HepG2 (cell line): ENCODE measurements at regions not wholly inside any gene's neighbourhood (a gene's known extent, or its start where the extent isn't known, plus 50 kb on each side); places are given as distances from the start of the nearest gene placed in this dataset.

Experiments used
- ATAC-seq: fragments of 200-7000 bp; cut with Tn5 transposase; 3 replicates; pipeline ENCODE4 v1.9.1; 2020; ENCODE audit warnings: mild to moderate bottlenecking, moderate library complexity
- BruUV-seq: library from RNA; stranded (reverse); fragments of 400-500 nt; replicated peaks from 2 replicates; lab custom pipeline; 2021; lab: Mats Ljungman, UMichigan
- CTCF ChIA-PET: fragments of 300-600 bp; formaldehyde crosslinking; extraction: SDS; loops from one replicate; lab custom pipeline; 2021; ENCODE audit warnings: low total read pairs, inconsistent platforms, low intra/inter-chr PET ratio; lab: Yijun Ruan, JAX
- POLR2A ChIA-PET: fragments of 350-600 bp; sonication (Branson Sonifier 250); formaldehyde crosslinking; loops from one replicate; lab custom pipeline; 2020; ENCODE audit warnings: antibody characterized with exemption, inconsistent platforms; lab: Yijun Ruan, JAX
- DNase-seq: peaks from one replicate; pipeline ENCODE4 v3.0.0-alpha.2; 2015; ENCODE audit warnings: low spot score
- FAIRE-seq: peaks from 3 replicates; lab custom pipeline; 2011; peaks lifted over from hg19 to GRCh38; lab: Jason Lieb, UNC
- H2AFZ ChIP-seq: one replicate; pipeline ENCODE4 v1.6.1; 2011; ENCODE audit warnings: low read length, inconsistent platforms
- H3K27ac ChIP-seq: fragments of 300-600 bp; 3 replicates; pipeline ENCODE4 v1.8.0; 2011; ENCODE audit warnings: mixed run types, mild to moderate bottlenecking, mixed read lengths, low read length, inconsistent platforms; ENCODE audit not compliant: insufficient read depth; ENCODE audit errors: extremely low read length
- H3K27me3 ChIP-seq, 2 experiments: fragments of 200-600 bp in 1 of 2; 2 replicates in 1 of 2; 3 replicates in 1 of 2; pipeline versions ENCODE4 v1.6.0 to v1.8.0; 2011; ENCODE audit warnings: low read length in 2 of 2, mild to moderate bottlenecking in 2 of 2, moderate library complexity in 2 of 2, inconsistent platforms in 1 of 2; ENCODE audit not compliant: insufficient read depth in 2 of 2, control insufficient read depth in 1 of 2
- H3K36me3 ChIP-seq, 2 experiments: fragments of 200-600 bp in 1 of 2; replicated peaks in 1 of 2; 2 replicates in 1 of 2; 3 replicates in 1 of 2; pipeline versions ENCODE4 v1.5.1 to v1.8.0; 2011; ENCODE audit warnings: low read length in 2 of 2, inconsistent platforms in 1 of 2; ENCODE audit not compliant: insufficient read depth in 2 of 2, control insufficient read depth in 1 of 2
- H3K4me1 ChIP-seq: 2 replicates; pipeline ENCODE4 v1.5.1; 2012; ENCODE audit warnings: low read length, inconsistent platforms; ENCODE audit not compliant: insufficient read depth
- H3K4me2 ChIP-seq: 2 replicates; pipeline ENCODE4 v1.6.0; 2011; ENCODE audit warnings: low read depth, low read length, inconsistent platforms
- H3K4me3 ChIP-seq, 3 experiments: fragments of 200-600 bp in 1 of 3; sonication (generic), shearing (Covaris generic) in 1 of 3; replicated peaks in 1 of 3; 2 replicates each; pipeline ENCODE4 v1.5.1; 2011 to 2016; ENCODE audit warnings: low read length in 3 of 3, inconsistent platforms in 2 of 3, low read depth in 2 of 3, mild to moderate bottlenecking in 2 of 3, control low read depth in 1 of 3, mixed read lengths in 1 of 3; ENCODE audit not compliant: insufficient read depth in 1 of 3
- H3K79me2 ChIP-seq: one replicate; pipeline ENCODE4 v1.6.1; 2011; ENCODE audit warnings: low read length, inconsistent platforms; ENCODE audit not compliant: insufficient read depth
- H3K9ac ChIP-seq: 2 replicates; pipeline ENCODE4 v1.6.0; 2011; ENCODE audit warnings: mild to moderate bottlenecking, low read depth, low read length, inconsistent platforms; ENCODE audit not compliant: insufficient read depth
- H3K9me3 ChIP-seq: 2 replicates; pipeline ENCODE4 v1.5.1; 2012; ENCODE audit warnings: mild to moderate bottlenecking, low read length
- H4K20me1 ChIP-seq: 2 replicates; pipeline ENCODE4 v1.6.0; 2011; ENCODE audit warnings: inconsistent platforms, mild to moderate bottlenecking, low read length, moderate library complexity; ENCODE audit not compliant: insufficient read depth
- EZH2 ChIP-seq: conservative IDR thresholded peaks from 2 replicates; pipeline ENCODE4 v1.6.1; 2012; ENCODE audit warnings: mild to moderate bottlenecking, low read depth, low read length, moderate library complexity
- FOXK1 ChIP-seq: sonication (generic); formaldehyde crosslinking; IDR thresholded peaks from 2 replicates; pipeline ENCODE4 v1.4.0; 2020; ENCODE audit warnings: low read depth, missing genetic modification reagents, borderline replicate concordance
- HOXA3 ChIP-seq: sonication (generic); formaldehyde crosslinking; IDR thresholded peaks from 2 replicates; pipeline ENCODE4 v1.5.0; 2020; ENCODE audit warnings: missing genetic modification reagents
- IRX3 ChIP-seq: sonication (generic); formaldehyde crosslinking; IDR thresholded peaks from 2 replicates; pipeline ENCODE4 v1.8.1; 2023; ENCODE audit warnings: mild to moderate bottlenecking, low read depth, missing genetic modification reagents, borderline replicate concordance
- JUN ChIP-seq: sonication (generic); formaldehyde crosslinking; IDR thresholded peaks from 2 replicates; pipeline ENCODE4 v1.4.0; 2020; ENCODE audit warnings: mild to moderate bottlenecking, missing genetic modification reagents
- MZF1 ChIP-seq: sonication (generic); formaldehyde crosslinking; IDR thresholded peaks from 2 replicates; pipeline ENCODE4 v1.8.1; 2023; ENCODE audit warnings: mild to moderate bottlenecking, missing genetic modification reagents, borderline replicate concordance
- NFRKB ChIP-seq: fragments of 450-650 bp; IDR thresholded peaks from 2 replicates; pipeline ENCODE4 v1.6.1; 2017
- NKX3-1 ChIP-seq: sonication (generic); formaldehyde crosslinking; IDR thresholded peaks from 2 replicates; pipeline ENCODE4 v1.5.0; 2020; ENCODE audit warnings: missing genetic modification reagents
- NONO ChIP-seq, 2 experiments: fragments of 450-650 bp in 1 of 2; sonication (generic) in 1 of 2; formaldehyde crosslinking in 1 of 2; IDR thresholded peaks in 1 of 2; conservative IDR thresholded peaks in 1 of 2; 2 replicates each; pipeline versions ENCODE4 v1.6.1 to v1.8.0; 2017 to 2022; ENCODE audit warnings: mild to moderate bottlenecking in 1 of 2, missing genetic modification reagents in 1 of 2, moderate library complexity in 1 of 2
- RBM39 ChIP-seq: fragments of 200-400 bp; formaldehyde crosslinking; IDR thresholded peaks from one replicate; pipeline ENCODE4 v1.6.1; 2018; ENCODE audit warnings: antibody characterized with exemption, mild to moderate bottlenecking, low read depth, low read length; ENCODE audit not compliant: poor library complexity, severe bottlenecking
- SMARCC2 ChIP-seq: fragments of 450-650 bp; IDR thresholded peaks from 2 replicates; pipeline ENCODE4 v1.6.1; 2017; ENCODE audit warnings: antibody characterized with exemption, mild to moderate bottlenecking
- TOE1 ChIP-seq: sonication (generic); formaldehyde crosslinking; IDR thresholded peaks from 2 replicates; pipeline ENCODE4 v1.4.0; 2020; ENCODE audit warnings: mild to moderate bottlenecking, missing genetic modification reagents
- ZBTB20 ChIP-seq: sonication (generic); formaldehyde crosslinking; IDR thresholded peaks from 2 replicates; pipeline ENCODE4 v1.8.1; 2023; ENCODE audit warnings: missing genetic modification reagents, low read depth, mild to moderate bottlenecking, borderline replicate concordance
- ZFP36L2 ChIP-seq: sonication (generic); formaldehyde crosslinking; IDR thresholded peaks from 2 replicates; pipeline ENCODE4 v1.4.0; 2020; ENCODE audit warnings: missing genetic modification reagents
- ZNF17 ChIP-seq: sonication (generic); formaldehyde crosslinking; IDR thresholded peaks from 2 replicates; pipeline ENCODE4 v1.5.0; 2020; ENCODE audit warnings: mild to moderate bottlenecking, missing genetic modification reagents
- ZNF281 ChIP-seq: sonication (generic); formaldehyde crosslinking; IDR thresholded peaks from 2 replicates; pipeline ENCODE4 v1.4.0; 2020; ENCODE audit warnings: missing genetic modification reagents, borderline replicate concordance
- ZNF430 ChIP-seq: sonication (generic); formaldehyde crosslinking; IDR thresholded peaks from 2 replicates; pipeline ENCODE4 v1.9.0; 2021; ENCODE audit warnings: mild to moderate bottlenecking, missing genetic modification reagents
- ZNF543 ChIP-seq: sonication (generic); formaldehyde crosslinking; IDR thresholded peaks from 2 replicates; pipeline ENCODE4 v1.4.0; 2020; ENCODE audit warnings: mild to moderate bottlenecking, missing genetic modification reagents
- ZNF547 ChIP-seq: sonication (generic); formaldehyde crosslinking; IDR thresholded peaks from 2 replicates; pipeline ENCODE4 v1.5.1; 2020; ENCODE audit warnings: mild to moderate bottlenecking, missing genetic modification reagents
- ZNF672 ChIP-seq: sonication (generic); formaldehyde crosslinking; IDR thresholded peaks from 2 replicates; pipeline ENCODE4 v1.8.1; 2022; ENCODE audit warnings: missing genetic modification reagents
- WGBS: methylation state at CpG from one replicate; pipeline ENCODE4 v1.1.6; 2017; ENCODE audit warnings: low lambda C conversion rate; 5-methylcytosine and 5-hydroxymethylcytosine counted together
- in situ Hi-C: cut with HindIII; loops from 2 replicates; pipeline ENCODE4 v1.10.0; 2017; ENCODE audit warnings: low pct_unique_long_range_greater_than_20kb; ENCODE audit not compliant: extremely low pct_ligation_motif_present
- intact Hi-C: fragments of 100-400 bp; cut with micrococcal nuclease; formaldehyde crosslinking; loops from one replicate; pipeline ENCODE4 v1.10.0; 2022; ENCODE audit not compliant: unreplicated experiment
- TF ChIP-seq, protein P1 (sequence below): conservative IDR thresholded peaks from 2 replicates; pipeline ENCODE4 v1.6.1; 2018; ENCODE audit warnings: missing genetic modification reagents

GRCh38 chr7:28351450-28351849 is 60.9 kb upstream of the CREB5 start (continued):
- TF ChIP-seq RBM39 = no peak
- TF ChIP-seq ZFP36L2 (CRISPR knock-in tag) = no peak
- TF ChIP-seq HOXA3 (CRISPR knock-in tag) = no peak
- TF ChIP-seq NFRKB = no peak
- no peak for TF ChIP-seq ZNF672
- no peak for TF ChIP-seq NONO (IDR thresholded peaks at IDR 0.05)
- no peak for TF ChIP-seq NONO (CRISPR knock-in tag; conservative IDR thresholded peaks at IDR 0.05)
- no peak for TF ChIP-seq IRX3
- TF ChIP-seq ZNF430 (CRISPR knock-in tag) = no peak
- TF ChIP-seq ZBTB20 (CRISPR knock-in tag) = no peak

DNA sequence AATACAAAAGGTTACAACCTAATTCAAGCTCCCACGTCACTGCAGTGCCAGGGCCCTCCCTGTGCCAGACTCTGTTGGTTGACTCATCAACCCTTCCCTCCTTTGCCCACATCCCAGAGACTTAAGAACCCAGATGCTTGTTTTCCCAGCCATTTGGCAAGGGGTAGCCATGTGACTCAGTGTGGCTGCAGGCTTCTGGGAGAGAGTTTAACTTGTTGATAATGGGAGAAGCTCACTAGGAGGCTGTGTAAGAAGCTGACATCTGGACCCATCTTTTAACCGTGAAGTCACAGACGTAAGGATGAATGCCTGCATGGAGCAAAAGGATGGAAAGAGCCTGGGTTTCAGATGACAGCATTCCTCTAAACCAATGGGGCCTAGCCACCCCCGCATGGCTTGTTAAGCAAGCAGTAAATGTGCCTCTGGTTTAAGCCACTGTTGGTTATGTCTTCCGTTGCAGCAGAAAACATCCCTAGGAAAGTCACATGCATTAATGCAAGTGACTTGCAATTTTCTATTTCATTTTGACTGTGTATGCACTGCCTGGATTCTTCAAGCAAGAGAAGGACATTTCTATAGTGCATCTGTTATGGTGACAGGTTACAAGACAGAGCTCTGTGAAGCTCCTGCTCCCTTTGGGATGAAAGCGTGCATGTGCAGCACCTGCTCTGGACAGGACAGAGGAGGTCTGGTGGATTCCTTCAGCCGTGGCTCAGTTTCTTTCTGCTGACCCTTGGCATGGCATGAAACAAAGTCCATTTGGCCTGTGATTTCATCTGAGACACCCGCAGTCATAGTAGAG is 57.5 kb upstream of the CREB5 start:
- FAIRE-seq = no peak
- Histone ChIP-seq H3K9ac (no peak overlapping the region), H4K20me1 (no peaks in the 10 kb centered on the region), H3K79me2 (no peaks in the 10 kb centered on the region), H3K4me2 (no peak overlapping the region), H3K4me1 (no peaks in the 10 kb centered on the region; the same call in 1 of the 2 replicates), H3K36me3 (no peaks in the 10 kb centered on the region), H3K27ac (no peak overlapping the region), H2AFZ (no peak overlapping the region), H3K9me3 (no peaks in the 10 kb centered on the region), H3K4me3 (no peak overlapping the region), H3K27me3 (peaks cover 0 to 16% of the 10 kb centered on the region in 2 experiments; a peak in 2 of 5 replicates)
- ChIA-PET CTCF (no interaction called here), POLR2A (no interaction called here)
- no TSS peak for BruUV-seq
- intact Hi-C loops (no loop called here), in situ Hi-C loops (no loop called here)
- no peak for ATAC-seq
- 27% methylated on average over 8 of the region's 8 CpGs for WGBS
- no peak for DNase-seq
- no peak for TF ChIP-seq ZNF547 (CRISPR knock-in tag)
- no peak for TF ChIP-seq ZNF543 (CRISPR knock-in tag)
- TF ChIP-seq NKX3-1 (CRISPR knock-in tag) = no peak
- no peak for TF ChIP-seq ZNF17 (CRISPR knock-in tag)
- TF ChIP-seq, protein P1, sequence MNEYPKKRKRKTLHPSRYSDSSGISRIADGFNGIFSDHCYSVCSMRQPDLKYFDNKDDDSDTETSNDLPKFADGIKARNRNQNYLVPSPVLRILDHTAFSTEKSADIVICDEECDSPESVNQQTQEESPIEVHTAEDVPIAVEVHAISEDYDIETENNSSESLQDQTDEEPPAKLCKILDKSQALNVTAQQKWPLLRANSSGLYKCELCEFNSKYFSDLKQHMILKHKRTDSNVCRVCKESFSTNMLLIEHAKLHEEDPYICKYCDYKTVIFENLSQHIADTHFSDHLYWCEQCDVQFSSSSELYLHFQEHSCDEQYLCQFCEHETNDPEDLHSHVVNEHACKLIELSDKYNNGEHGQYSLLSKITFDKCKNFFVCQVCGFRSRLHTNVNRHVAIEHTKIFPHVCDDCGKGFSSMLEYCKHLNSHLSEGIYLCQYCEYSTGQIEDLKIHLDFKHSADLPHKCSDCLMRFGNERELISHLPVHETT = no peak
- TF ChIP-seq JUN (CRISPR knock-in tag) = no peak
- TF ChIP-seq EZH2 = no peak
- TF ChIP-seq TOE1 (CRISPR knock-in tag) = no peak
- no peak for TF ChIP-seq SMARCC2
- TF ChIP-seq FOXK1 (CRISPR knock-in tag) = no peak
- TF ChIP-seq ZNF281 (CRISPR knock-in tag) = no peak
- TF ChIP-seq MZF1 (CRISPR knock-in tag) = no peak
